ENCODE measurements at regions not wholly inside any gene's neighbourhood (a gene's known extent, or its start where the extent isn't known, plus 50 kb on each side); places are given as distances from the start of the nearest gene placed in this dataset.

DNA sequence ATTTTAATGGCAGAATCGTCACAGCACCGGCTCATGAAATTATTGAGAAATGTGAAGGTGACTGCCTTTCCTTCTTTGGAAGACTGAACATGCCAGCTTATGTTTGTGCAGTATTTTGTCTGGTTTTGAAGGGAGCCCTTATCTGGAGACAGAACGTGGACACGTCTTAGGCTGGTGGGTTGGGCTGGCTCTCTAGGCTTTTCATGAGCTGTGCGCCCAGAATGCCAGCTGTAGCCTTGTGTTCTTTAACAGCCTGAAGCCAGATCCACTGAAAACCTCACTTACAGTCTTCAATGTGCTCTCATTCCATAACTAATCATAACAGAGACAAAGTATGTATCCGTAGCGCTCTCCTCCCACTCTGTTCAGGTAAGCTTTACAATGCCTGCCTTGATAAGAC is 184.4 kb upstream of the HTR2A start:
- Mint-ChIP-seq H3K4me3 (no peak overlapping the region), H3K27me3 (no peaks in the 10 kb centered on the region), H3K27ac (no peak overlapping the region), H3K36me3 (peaks cover 0 to 4% (median 0%) of the 10 kb centered on the region in 5 donors), H3K4me1 (no peaks in the 10 kb centered on the region), H3K9me3 (peaks cover 0 to 15% (median 2%) of the 10 kb centered on the region in 11 donors)
- Histone ChIP-seq H3K9me3 (ENCODE audit: control insufficient read depth in 2 of 3, low read length in 3 of 3) (no peaks in the 10 kb centered on the region), H3K27me3 (ENCODE audit: control insufficient read depth in 2 of 2, insufficient read depth in 2 of 2, low read length in 2 of 2) (no peaks in the 10 kb centered on the region), H3K4me1 (ENCODE audit: control insufficient read depth in 2 of 2, insufficient read depth in 2 of 2, low read length in 2 of 2) (no peaks in the 10 kb centered on the region), H3K36me3 (ENCODE audit: control insufficient read depth in 2 of 3, insufficient read depth in 3 of 3, low read length in 3 of 3) (no peaks in the 10 kb centered on the region), H3K4me3 (ENCODE audit: low read length) (no peak overlapping the region), H3K27ac (ENCODE audit: low read depth, low read length) (no peak overlapping the region)
- intact Hi-C loops (cut with micrococcal nuclease) = no loop called here
- ATAC-seq = no peak
- ChIA-PET POLR2A (no interaction called here), CTCF (no interaction called here)
- no peak for DNase-seq

DNA sequence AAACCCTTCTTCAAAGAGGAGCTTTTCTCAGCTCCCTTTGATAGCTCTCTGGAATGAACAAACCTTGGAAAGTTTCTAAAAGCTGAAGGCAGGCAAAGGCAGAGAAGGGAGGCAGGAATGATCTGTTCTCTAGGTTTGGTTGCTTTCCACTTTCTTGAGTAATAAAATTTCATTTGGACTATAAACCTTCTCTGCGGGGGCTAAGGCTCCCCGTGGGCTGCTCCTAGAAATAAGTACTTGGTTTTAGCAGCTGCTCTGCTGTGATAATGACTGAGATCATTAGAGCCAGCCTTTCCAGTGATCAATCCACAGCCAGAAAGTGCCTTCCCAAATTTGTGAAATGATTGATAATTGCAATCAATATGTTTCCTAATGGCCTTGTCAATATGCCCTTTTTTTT is 183.8 kb upstream of the HTR2A start:
- H3K4me1 Mint-ChIP-seq = no peaks in the 10 kb centered on the region
- peaks cover 0 to 4% (median 0%) of the 10 kb centered on the region in 5 donors for H3K36me3 Mint-ChIP-seq
- no peak overlapping the region for H3K27ac Mint-ChIP-seq
- no peaks in the 10 kb centered on the region for H3K27me3 ChIP-seq (ENCODE audit: control insufficient read depth in 2 of 2, insufficient read depth in 2 of 2, low read length in 2 of 2)
- ATAC-seq (no peak), DNase-seq (no peak)
- no peaks in the 10 kb centered on the region for H3K27me3 Mint-ChIP-seq
- POLR2A ChIA-PET = no interaction called here
- no peaks in the 10 kb centered on the region for H3K9me3 ChIP-seq (ENCODE audit: control insufficient read depth in 2 of 3, low read length in 3 of 3)
- no peaks in the 10 kb centered on the region for H3K4me1 ChIP-seq (ENCODE audit: control insufficient read depth in 2 of 2, insufficient read depth in 2 of 2, low read length in 2 of 2)
- H3K9me3 Mint-ChIP-seq = peaks cover 0 to 18% (median 6%) of the 10 kb centered on the region in 11 donors
- H3K36me3 ChIP-seq (ENCODE audit: control insufficient read depth in 2 of 3, insufficient read depth in 3 of 3, low read length in 3 of 3) = no peaks in the 10 kb centered on the region
- CTCF ChIA-PET = no interaction called here
- H3K27ac ChIP-seq (ENCODE audit: low read depth, low read length) = no peak overlapping the region
- H3K4me3 ChIP-seq (ENCODE audit: low read length) = no peak overlapping the region
- H3K4me3 Mint-ChIP-seq = no peak overlapping the region
- intact Hi-C loops (cut with micrococcal nuclease) = no loop called here

DNA sequence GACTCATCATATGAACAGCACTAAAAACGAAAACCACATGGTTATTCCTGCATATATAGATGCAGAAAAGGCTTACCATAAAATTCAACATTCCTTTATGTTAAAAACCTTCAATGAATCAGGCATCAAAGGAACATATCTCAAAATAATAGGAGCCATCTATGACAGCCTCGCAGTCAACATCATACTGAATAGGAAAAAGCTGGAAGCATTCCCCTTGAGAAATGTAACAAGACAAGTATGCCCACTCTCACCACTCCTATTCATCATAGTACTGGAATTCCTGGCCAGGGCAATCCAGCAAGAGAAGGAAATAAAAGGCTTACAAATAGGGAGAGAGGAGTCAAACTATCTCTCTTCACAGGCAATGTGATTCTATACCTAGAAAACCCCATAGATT is 179.6 kb upstream of the HTR2A start:
- H3K4me3 ChIP-seq (ENCODE audit: low read length) = no peak overlapping the region
- no peak overlapping the region for H3K27ac Mint-ChIP-seq
- H3K9me3 Mint-ChIP-seq = peaks cover 5 to 36% (median 18%) of the 10 kb centered on the region in 11 donors
- no peak for ATAC-seq
- DNase-seq = no peak
- peaks cover 0 to 7% (median 0%) of the 10 kb centered on the region in 5 donors for H3K36me3 Mint-ChIP-seq
- intact Hi-C loops (cut with micrococcal nuclease) = no loop called here
- H3K36me3 ChIP-seq (ENCODE audit: control insufficient read depth in 2 of 3, insufficient read depth in 3 of 3, low read length in 3 of 3) = no peaks in the 10 kb centered on the region
- no peak overlapping the region for H3K4me3 Mint-ChIP-seq
- POLR2A ChIA-PET = no interaction called here
- peaks cover 0 to 6% (median under 1%) of the 10 kb centered on the region in 5 donors for H3K27me3 Mint-ChIP-seq
- H3K4me1 ChIP-seq (ENCODE audit: control insufficient read depth in 2 of 2, insufficient read depth in 2 of 2, low read length in 2 of 2) = no peaks in the 10 kb centered on the region
- H3K27me3 ChIP-seq (ENCODE audit: control insufficient read depth in 2 of 2, insufficient read depth in 2 of 2, low read length in 2 of 2) = no peaks in the 10 kb centered on the region
- H3K4me1 Mint-ChIP-seq = no peaks in the 10 kb centered on the region
- no peak overlapping the region for H3K27ac ChIP-seq (ENCODE audit: low read depth, low read length)
- H3K9me3 ChIP-seq (ENCODE audit: control insufficient read depth in 2 of 3, low read length in 3 of 3) = no peaks in the 10 kb centered on the region
- CTCF ChIA-PET = no interaction called here

DNA sequence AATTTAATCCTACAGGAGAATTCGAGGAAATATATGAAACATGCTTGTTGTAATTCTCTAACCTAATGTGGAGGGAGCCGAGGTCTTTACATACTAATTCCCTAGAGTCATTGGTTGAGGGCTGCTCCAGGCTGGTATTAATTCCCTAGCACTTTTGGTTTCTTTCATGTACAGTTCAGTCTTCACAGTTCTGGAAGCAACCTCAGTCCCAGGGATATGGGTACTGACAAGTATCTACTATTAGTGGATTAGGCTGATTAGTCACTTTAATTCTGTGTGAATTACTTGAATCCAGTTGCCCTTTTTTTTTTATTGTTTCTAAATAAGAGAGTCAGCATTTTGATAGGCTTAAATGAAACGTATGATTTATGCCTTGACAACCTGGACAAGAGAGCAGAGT is 172.3 kb upstream of the HTR2A start:
- Histone ChIP-seq H3K36me3 (ENCODE audit: control insufficient read depth in 2 of 3, insufficient read depth in 3 of 3, low read length in 3 of 3) (no peaks in the 10 kb centered on the region), H3K4me1 (ENCODE audit: control insufficient read depth in 2 of 2, insufficient read depth in 2 of 2, low read length in 2 of 2) (no peaks in the 10 kb centered on the region), H3K9me3 (ENCODE audit: control insufficient read depth in 2 of 3, low read length in 3 of 3) (peaks cover 0 to 4% (median 0%) of the 10 kb centered on the region in 3 experiments), H3K27me3 (ENCODE audit: control insufficient read depth in 2 of 2, insufficient read depth in 2 of 2, low read length in 2 of 2) (no peaks in the 10 kb centered on the region), H3K4me3 (ENCODE audit: low read length) (no peak overlapping the region), H3K27ac (ENCODE audit: low read depth, low read length) (no peak overlapping the region)
- Mint-ChIP-seq H3K27me3 (peaks cover 0 to 40% (median 21%) of the 10 kb centered on the region in 5 donors), H3K9me3 (peaks cover under 1 to 27% (median 5%) of the 10 kb centered on the region in 11 donors), H3K36me3 (peaks cover 0 to 6% (median 0%) of the 10 kb centered on the region in 5 donors), H3K4me3 (no peak overlapping the region), H3K4me1 (peaks cover 0 to 1% (median 0%) of the 10 kb centered on the region in 7 donors), H3K27ac (no peak overlapping the region)
- ATAC-seq (no peak), DNase-seq (no peak)
- POLR2A ChIA-PET = no interaction called here
- CTCF ChIA-PET = no interaction called here
- intact Hi-C loops (cut with micrococcal nuclease) = no loop called here

DNA sequence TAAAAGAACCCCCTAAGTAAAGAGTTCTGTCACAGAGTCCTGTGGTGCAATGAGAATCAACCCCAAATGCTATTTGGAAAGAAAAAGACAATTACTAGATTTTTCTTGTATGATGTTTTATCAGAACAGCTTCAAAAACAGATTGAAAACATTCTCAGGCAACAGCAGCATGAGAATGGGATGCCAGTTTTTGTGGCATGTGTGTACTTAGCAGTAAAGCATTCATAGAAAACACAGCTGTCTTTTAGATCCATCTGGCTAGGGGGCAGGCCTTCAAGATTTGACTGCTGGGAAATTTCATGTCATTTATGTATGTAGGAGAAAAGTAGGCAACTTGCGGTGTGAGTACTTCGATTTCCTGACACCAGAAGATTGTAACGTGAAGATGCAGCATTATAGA is 170.5 kb upstream of the HTR2A start:
- DNase-seq (no peak), ATAC-seq (no peak)
- Mint-ChIP-seq H3K9me3 (peaks cover 2 to 40% (median 11%) of the 10 kb centered on the region in 11 donors), H3K4me1 (peaks cover 0 to 1% (median 0%) of the 10 kb centered on the region in 7 donors), H3K27me3 (peaks cover 0 to 42% (median 21%) of the 10 kb centered on the region in 5 donors), H3K36me3 (peaks cover 0 to 6% (median 0%) of the 10 kb centered on the region in 5 donors), H3K4me3 (no peak overlapping the region), H3K27ac (no peak overlapping the region)
- H3K4me3 ChIP-seq (ENCODE audit: low read length) = no peak overlapping the region
- H3K9me3 ChIP-seq (ENCODE audit: control insufficient read depth in 2 of 3, low read length in 3 of 3) = peaks cover 0 to 12% (median 0%) of the 10 kb centered on the region in 3 experiments
- ChIA-PET POLR2A (no interaction called here), CTCF (interaction anchor here (0.7 kb wide), 1 partner anchor 124 kb away, joined by 5 read pairs; no protein-coding TSS in a partner anchor)
- H3K36me3 ChIP-seq (ENCODE audit: control insufficient read depth in 2 of 3, insufficient read depth in 3 of 3, low read length in 3 of 3) = no peaks in the 10 kb centered on the region
- intact Hi-C loops (cut with micrococcal nuclease) = no loop called here
- no peaks in the 10 kb centered on the region for H3K27me3 ChIP-seq (ENCODE audit: control insufficient read depth in 2 of 2, insufficient read depth in 2 of 2, low read length in 2 of 2)
- H3K27ac ChIP-seq (ENCODE audit: low read depth, low read length) = no peak overlapping the region
- no peaks in the 10 kb centered on the region for H3K4me1 ChIP-seq (ENCODE audit: control insufficient read depth in 2 of 2, insufficient read depth in 2 of 2, low read length in 2 of 2)

DNA sequence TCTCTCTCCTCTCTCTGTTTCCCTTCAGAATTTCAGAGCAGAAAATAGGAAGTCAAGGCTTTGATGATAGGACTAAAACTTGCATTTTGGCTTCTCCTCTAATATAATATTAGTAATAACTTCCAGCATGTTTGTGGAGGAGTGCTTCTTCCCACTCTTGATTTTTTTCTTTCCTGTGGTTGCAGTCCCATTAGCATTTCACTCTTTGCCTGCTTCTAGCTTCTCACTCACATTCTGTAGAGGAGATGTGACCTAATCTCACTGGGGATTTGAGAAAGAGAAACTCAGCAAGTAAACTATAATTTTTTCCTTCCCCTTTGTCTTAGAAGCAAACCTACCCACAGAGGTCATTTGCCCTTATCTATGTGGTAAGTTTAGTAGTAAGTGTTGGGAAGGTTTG is 169.4 kb upstream of the HTR2A start:
- no peak for ATAC-seq
- peaks cover 0 to 34% (median 18%) of the 10 kb centered on the region in 5 donors for H3K27me3 Mint-ChIP-seq
- POLR2A ChIA-PET = no interaction called here

DNA sequence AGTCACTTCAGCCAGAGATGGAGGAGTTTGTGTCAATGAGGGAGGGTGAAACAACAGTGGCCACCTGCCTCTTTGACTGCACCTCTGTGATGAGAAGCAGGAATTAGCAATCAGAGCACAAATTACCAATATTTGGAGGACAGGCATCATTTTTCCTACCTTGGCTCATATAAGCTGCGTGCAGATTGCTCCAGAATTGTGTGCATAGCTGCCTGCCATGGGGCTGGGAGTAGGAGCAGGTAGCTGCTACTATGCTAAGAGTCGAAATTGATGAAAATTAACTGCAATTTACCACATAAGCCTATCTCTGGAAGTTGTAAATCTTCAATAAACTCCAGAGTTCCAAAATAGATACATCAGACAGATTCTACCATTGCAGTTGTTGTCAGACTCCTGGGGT is 167.5 kb upstream of the HTR2A start:
- peaks cover 0 to 23% (median 7%) of the 10 kb centered on the region in 5 donors for H3K27me3 Mint-ChIP-seq
- DNase-seq (no peak), ATAC-seq (no peak)
- intact Hi-C loops (cut with micrococcal nuclease) = no loop called here
- ChIA-PET POLR2A (no interaction called here), CTCF (no interaction called here)
- H3K4me1 Mint-ChIP-seq = peaks cover 0 to 1% (median 0%) of the 10 kb centered on the region in 7 donors
- peaks cover 0 to 3% (median 0%) of the 10 kb centered on the region in 5 donors for H3K36me3 Mint-ChIP-seq
- H3K27ac Mint-ChIP-seq = no peak overlapping the region
- Histone ChIP-seq H3K27ac (ENCODE audit: low read depth, low read length) (no peak overlapping the region), H3K9me3 (ENCODE audit: control insufficient read depth in 2 of 3, low read length in 3 of 3) (peaks cover 0 to 14% (median 0%) of the 10 kb centered on the region in 3 experiments), H3K4me1 (ENCODE audit: control insufficient read depth in 2 of 2, insufficient read depth in 2 of 2, low read length in 2 of 2) (no peaks in the 10 kb centered on the region), H3K4me3 (ENCODE audit: low read length) (no peak overlapping the region), H3K27me3 (ENCODE audit: control insufficient read depth in 2 of 2, insufficient read depth in 2 of 2, low read length in 2 of 2) (no peaks in the 10 kb centered on the region), H3K36me3 (ENCODE audit: control insufficient read depth in 2 of 3, insufficient read depth in 3 of 3, low read length in 3 of 3) (no peaks in the 10 kb centered on the region)
- no peak overlapping the region for H3K4me3 Mint-ChIP-seq
- peaks cover 2 to 57% (median 17%) of the 10 kb centered on the region in 11 donors for H3K9me3 Mint-ChIP-seq

More for the DNA sequence above, 169.4 kb upstream of the HTR2A start:
- peaks cover 0 to 1% (median 0%) of the 10 kb centered on the region in 7 donors for H3K4me1 Mint-ChIP-seq
- intact Hi-C loops (cut with micrococcal nuclease) = no loop called here
- Histone ChIP-seq H3K9me3 (ENCODE audit: control insufficient read depth in 2 of 3, low read length in 3 of 3) (peaks cover 0 to 14% (median 0%) of the 10 kb centered on the region in 3 experiments), H3K27ac (ENCODE audit: low read depth, low read length) (no peak overlapping the region), H3K27me3 (ENCODE audit: control insufficient read depth in 2 of 2, insufficient read depth in 2 of 2, low read length in 2 of 2) (no peaks in the 10 kb centered on the region), H3K36me3 (ENCODE audit: control insufficient read depth in 2 of 3, insufficient read depth in 3 of 3, low read length in 3 of 3) (no peaks in the 10 kb centered on the region), H3K4me1 (ENCODE audit: control insufficient read depth in 2 of 2, insufficient read depth in 2 of 2, low read length in 2 of 2) (no peaks in the 10 kb centered on the region), H3K4me3 (ENCODE audit: low read length) (no peak overlapping the region)
- H3K9me3 Mint-ChIP-seq = peaks cover 3 to 40% (median 13%) of the 10 kb centered on the region in 11 donors
- no peak for DNase-seq
- peaks cover 0 to 3% (median 0%) of the 10 kb centered on the region in 5 donors for H3K36me3 Mint-ChIP-seq
- CTCF ChIA-PET = no interaction called here
- H3K4me3 Mint-ChIP-seq = no peak overlapping the region
- H3K27ac Mint-ChIP-seq = no peak overlapping the region

Measured in naive thymus-derived CD4-positive, alpha-beta T cell (primary cell).